Brain microvascular endothelial cell (primary cell): ENCODE measurements at regions not wholly inside any gene's neighbourhood (a gene's known extent, or its start where the extent isn't known, plus 50 kb on each side); places are given as distances from the start of the nearest gene placed in this dataset.

Experiments used
- DNase-seq: peaks from one replicate; pipeline ENCODE4 v3.0.0-alpha.2; 2020
- H3K27ac ChIP-seq: fragments of 250-450 bp; sonication (Bioruptor Pico); 2 replicates; pipeline ENCODE4 v1.5.1; 2020; ENCODE audit warnings: mild to moderate bottlenecking, moderate library complexity
- H3K27me3 ChIP-seq: fragments of 250-450 bp; sonication (Bioruptor Pico); replicated peaks from 2 replicates; pipeline ENCODE4 v1.5.1; 2020; ENCODE audit warnings: mild to moderate bottlenecking
- H3K36me3 ChIP-seq: fragments of 250-450 bp; sonication (Bioruptor Pico); replicated peaks from 2 replicates; pipeline ENCODE4 v1.5.1; 2020; ENCODE audit warnings: mild to moderate bottlenecking
- H3K4me3 ChIP-seq: 2 replicates; pipeline ENCODE4 v1.5.1; 2011; ENCODE audit warnings: low read depth, mild to moderate bottlenecking, control low read depth, low read length, moderate library complexity
- in situ Hi-C: cut with HindIII; loops from 2 replicates; pipeline ENCODE4 v1.10.0; 2017; ENCODE audit warnings: low sequenced_read_pairs, low pct_ligation_motif_present
- TF ChIP-seq, protein P1 (sequence below): IDR thresholded peaks from 2 replicates; pipeline ENCODE4 v1.5.1; 2011; ENCODE audit warnings: low read depth, mild to moderate bottlenecking, moderate library complexity, low read length, control low read depth, inconsistent platforms; ENCODE audit errors: missing control alignments

GRCh38 chr4:31043382-31044062 lies 323.4 kb downstream of the PCDH7 start:
- Histone ChIP-seq H3K27me3 (no peaks in the 10 kb centered on the region), H3K4me3 (no peak overlapping the region), H3K27ac (no peak overlapping the region), H3K36me3 (no peaks in the 10 kb centered on the region)
- no peak for DNase-seq
- in situ Hi-C loops, result no loop called here
- TF ChIP-seq, protein P1, sequence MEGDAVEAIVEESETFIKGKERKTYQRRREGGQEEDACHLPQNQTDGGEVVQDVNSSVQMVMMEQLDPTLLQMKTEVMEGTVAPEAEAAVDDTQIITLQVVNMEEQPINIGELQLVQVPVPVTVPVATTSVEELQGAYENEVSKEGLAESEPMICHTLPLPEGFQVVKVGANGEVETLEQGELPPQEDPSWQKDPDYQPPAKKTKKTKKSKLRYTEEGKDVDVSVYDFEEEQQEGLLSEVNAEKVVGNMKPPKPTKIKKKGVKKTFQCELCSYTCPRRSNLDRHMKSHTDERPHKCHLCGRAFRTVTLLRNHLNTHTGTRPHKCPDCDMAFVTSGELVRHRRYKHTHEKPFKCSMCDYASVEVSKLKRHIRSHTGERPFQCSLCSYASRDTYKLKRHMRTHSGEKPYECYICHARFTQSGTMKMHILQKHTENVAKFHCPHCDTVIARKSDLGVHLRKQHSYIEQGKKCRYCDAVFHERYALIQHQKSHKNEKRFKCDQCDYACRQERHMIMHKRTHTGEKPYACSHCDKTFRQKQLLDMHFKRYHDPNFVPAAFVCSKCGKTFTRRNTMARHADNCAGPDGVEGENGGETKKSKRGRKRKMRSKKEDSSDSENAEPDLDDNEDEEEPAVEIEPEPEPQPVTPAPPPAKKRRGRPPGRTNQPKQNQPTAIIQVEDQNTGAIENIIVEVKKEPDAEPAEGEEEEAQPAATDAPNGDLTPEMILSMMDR, result no peak

DNA sequence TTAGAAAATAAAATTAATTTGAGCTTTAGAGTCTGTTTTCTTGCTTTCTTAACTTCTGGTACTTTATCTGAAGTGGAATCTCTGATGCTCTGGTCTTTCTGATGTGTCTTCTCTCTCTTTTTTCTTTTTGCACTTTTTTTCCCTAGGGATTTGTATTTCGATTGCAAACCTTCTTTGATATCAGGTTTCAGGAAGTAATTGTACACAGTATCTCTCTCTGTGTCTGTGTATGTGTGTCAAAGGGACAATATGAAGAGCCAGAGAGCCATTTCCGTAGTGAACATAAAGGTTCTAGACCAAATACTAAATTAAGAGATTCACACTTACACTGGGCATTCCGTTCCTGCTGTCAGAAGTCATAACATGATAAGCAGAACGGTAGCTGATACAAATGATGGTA lies 325.0 kb downstream of the PCDH7 start:
- Histone ChIP-seq H3K4me3 (no peak overlapping the region), H3K27me3 (no peaks in the 10 kb centered on the region), H3K27ac (no peak overlapping the region), H3K36me3 (no peaks in the 10 kb centered on the region)
- in situ Hi-C loops, result no loop called here
- DNase-seq, result no peak
- TF ChIP-seq, protein P1, result no peak

DNA sequence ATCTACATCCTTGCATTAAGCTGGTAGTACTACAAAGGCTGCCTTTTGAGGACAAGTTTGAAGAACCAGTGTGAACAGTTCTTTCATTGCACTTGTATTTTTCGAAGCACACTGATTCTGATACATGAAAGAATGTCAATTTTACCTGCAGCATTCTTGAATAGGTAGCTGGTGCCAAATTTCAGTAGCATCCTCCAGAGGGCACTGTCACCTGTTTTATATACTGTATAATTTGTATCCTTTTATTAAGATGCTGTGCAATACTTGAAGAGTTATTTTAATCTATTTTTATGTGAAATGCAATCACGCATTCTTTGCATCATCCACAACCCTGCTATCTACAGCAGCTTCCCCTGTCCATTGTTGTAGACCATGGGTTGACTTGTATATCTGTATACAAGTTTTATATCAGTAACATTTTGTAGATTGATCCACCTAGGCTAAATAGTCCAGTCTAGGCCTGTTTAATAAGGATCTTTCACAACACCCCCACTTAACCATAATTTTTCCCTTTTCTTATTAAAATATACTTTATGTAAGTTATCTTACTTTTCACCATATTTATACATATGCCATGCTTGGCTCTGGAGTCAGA lies 325.7 kb downstream of the PCDH7 start:
- no peaks in the 10 kb centered on the region for H3K27me3 ChIP-seq
- TF ChIP-seq, protein P1, result peak; percentile 67
- peak; percentile 12 for DNase-seq
- no peak overlapping the region for H3K4me3 ChIP-seq
- in situ Hi-C loops, result no loop called here
- no peaks in the 10 kb centered on the region for H3K36me3 ChIP-seq
- H3K27ac ChIP-seq, result no peak overlapping the region

DNA sequence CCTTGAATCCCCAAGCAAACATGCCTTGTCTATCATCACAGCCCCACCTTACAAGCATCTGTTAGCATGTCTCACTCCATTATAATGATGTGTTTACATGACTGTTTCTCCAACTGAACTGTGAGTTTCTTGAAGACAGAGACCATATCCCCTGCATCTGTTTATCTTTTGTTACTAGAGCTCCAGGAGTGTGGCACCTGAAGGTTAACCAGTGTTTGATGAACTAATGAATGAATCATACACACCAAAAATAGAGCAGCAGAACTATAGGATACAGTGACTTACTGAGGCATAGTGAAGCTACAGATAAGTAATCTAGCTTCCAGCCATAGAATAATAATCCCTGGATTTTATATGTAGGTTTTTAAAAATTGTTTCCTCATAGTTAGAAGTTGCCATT lies 331.0 kb downstream of the PCDH7 start:
- in situ Hi-C loops, result no loop called here
- Histone ChIP-seq H3K27me3 (no peaks in the 10 kb centered on the region), H3K4me3 (no peak overlapping the region), H3K27ac (no peak overlapping the region), H3K36me3 (no peaks in the 10 kb centered on the region)
- no peak for DNase-seq
- TF ChIP-seq, protein P1, result no peak

- Histone ChIP-seq H3K4me3 (no peak overlapping the region), H3K27ac (no peak overlapping the region), H3K27me3 (no peaks in the 10 kb centered on the region), H3K36me3 (no peaks in the 10 kb centered on the region)
- in situ Hi-C loops, result no loop called here
- TF ChIP-seq, protein P1, result no peak
- DNase-seq, result no peak
Observed at GRCh38 chr4:31051565-31051964, 331.4 kb downstream of the PCDH7 start.
